ENCODE measurements at regions not wholly inside any gene's neighbourhood (a gene's known extent, or its start where the extent isn't known, plus 50 kb on each side); places are given as distances from the start of the nearest gene placed in this dataset.

GRCh38 chrX:9356846-9357245 lies 108.0 kb upstream of the TBL1X start:
- TF ChIP-seq CTCF (conservative IDR thresholded peaks at IDR 0.05) (no peak), ZFX (IDR thresholded peaks at IDR 0.05) (no peak)

Measured in C4-2B (cell line).